GM18508 (cell line): ENCODE measurements at regions not wholly inside any gene's neighbourhood (a gene's known extent, or its start where the extent isn't known, plus 50 kb on each side); places are given as distances from the start of the nearest gene placed in this dataset.

Experiments used
- ATAC-seq: cut with Tn5 transposase; IDR thresholded peaks from one replicate; pipeline ENCODE4 v1.9.1; 2021; ENCODE audit warnings: moderate number of reproducible peaks; ENCODE audit not compliant: insufficient read depth, unreplicated experiment

GRCh38 chr21:27589781-27590180 is 622.9 kb upstream of the ADAMTS5 start:
- ATAC-seq: no peak

- no peak for ATAC-seq
These were observed 620.1 kb upstream of the ADAMTS5 start for GRCh38 chr21:27586986-27587385.

GRCh38 chr21:27586326-27586725 is 619.4 kb upstream of the ADAMTS5 start:
- ATAC-seq: no peak

- ATAC-seq: no peak
These were observed 617.4 kb upstream of the ADAMTS5 start for GRCh38 chr21:27584256-27584655.

- no peak for ATAC-seq
These were observed 616.1 kb upstream of the ADAMTS5 start for GRCh38 chr21:27582948-27583430.

- ATAC-seq: no peak
These were observed 615.5 kb upstream of the ADAMTS5 start for GRCh38 chr21:27582246-27582947.

GRCh38 chr21:27581168-27581567 is 614.3 kb upstream of the ADAMTS5 start:
- no peak for ATAC-seq

GRCh38 chr21:27580276-27580675 is 613.4 kb upstream of the ADAMTS5 start:
- no peak for ATAC-seq

GRCh38 chr21:27578741-27579265 is 611.9 kb upstream of the ADAMTS5 start:
- no peak for ATAC-seq

- no peak for ATAC-seq
These were observed 605.8 kb upstream of the ADAMTS5 start for GRCh38 chr21:27572696-27573095.

- ATAC-seq: no peak
These were observed 604.8 kb upstream of the ADAMTS5 start for GRCh38 chr21:27571706-27572105.

- no peak for ATAC-seq
These were observed 603.5 kb upstream of the ADAMTS5 start for GRCh38 chr21:27570306-27570868.

GRCh38 chr21:27569831-27570230 is 602.9 kb upstream of the ADAMTS5 start:
- ATAC-seq: no peak

- no peak for ATAC-seq
These were observed 602.2 kb upstream of the ADAMTS5 start for GRCh38 chr21:27569091-27569490.

- no peak for ATAC-seq
These were observed 600.5 kb upstream of the ADAMTS5 start for GRCh38 chr21:27567381-27567780.

- no peak for ATAC-seq
These were observed 599.6 kb upstream of the ADAMTS5 start for GRCh38 chr21:27566521-27566920.

- ATAC-seq: no peak
These were observed 598.5 kb upstream of the ADAMTS5 start for GRCh38 chr21:27565364-27565763.

- no peak for ATAC-seq
These were observed 597.9 kb upstream of the ADAMTS5 start for GRCh38 chr21:27564684-27565301.

- ATAC-seq: no peak
These were observed 595.4 kb upstream of the ADAMTS5 start for GRCh38 chr21:27562303-27562702.

GRCh38 chr21:27561116-27561515 is 594.2 kb upstream of the ADAMTS5 start:
- ATAC-seq: no peak

- ATAC-seq: no peak
These were observed 590.5 kb upstream of the ADAMTS5 start for GRCh38 chr21:27557356-27557755.
